ENCODE measurements at regions not wholly inside any gene's neighbourhood (a gene's known extent, or its start where the extent isn't known, plus 50 kb on each side); places are given as distances from the start of the nearest gene placed in this dataset.
"Not testable (repeated sequence)": the region's sequence is repeated elsewhere in the genome, so short reads cannot be mapped to it uniquely, and the experiment has no call there.

GRCh38 chr10:34957531-34957930, 132.6 kb downstream of the CUL2 start:
- no peak for DNase-seq (ENCODE audit: low spot score)

GRCh38 chr10:34956756-34957155, 133.4 kb downstream of the CUL2 start:
- DNase-seq (ENCODE audit: low spot score): no peak

GRCh38 chr10:34955391-34955790, 134.8 kb downstream of the CUL2 start:
- no peak for DNase-seq (ENCODE audit: low spot score)

- no peak for DNase-seq (ENCODE audit: low spot score)
These were observed 136.0 kb downstream of the CUL2 start for GRCh38 chr10:34954142-34954541.

- DNase-seq (ENCODE audit: low spot score): not testable (repeated sequence)
These were observed 136.3 kb upstream of the PARD3 start for GRCh38 chr10:34951263-34951887.

GRCh38 chr10:34945951-34946522, 130.9 kb upstream of the PARD3 start:
- not testable (repeated sequence) for DNase-seq (ENCODE audit: low spot score)

- no peak for DNase-seq (ENCODE audit: low spot score)
These were observed 126.6 kb upstream of the PARD3 start for GRCh38 chr10:34941471-34942357.

- DNase-seq (ENCODE audit: low spot score): no peak
These were observed 125.3 kb upstream of the PARD3 start for GRCh38 chr10:34940436-34940835.

- DNase-seq (ENCODE audit: low spot score): no peak
These were observed 123.2 kb upstream of the PARD3 start for GRCh38 chr10:34938399-34938670.

- not testable (repeated sequence) for DNase-seq (ENCODE audit: low spot score)
These were observed 122.7 kb upstream of the PARD3 start for GRCh38 chr10:34937643-34938398.

- DNase-seq (ENCODE audit: low spot score): no peak
These were observed 121.0 kb upstream of the PARD3 start for GRCh38 chr10:34936061-34936460.

- DNase-seq (ENCODE audit: low spot score): no peak
These were observed 118.6 kb upstream of the PARD3 start for GRCh38 chr10:34933676-34934075.

GRCh38 chr10:34932235-34932634, 117.1 kb upstream of the PARD3 start:
- no peak for DNase-seq (ENCODE audit: low spot score)

- no peak for DNase-seq (ENCODE audit: low spot score)
These were observed 116.1 kb upstream of the PARD3 start for GRCh38 chr10:34931216-34931615.

- no peak for DNase-seq (ENCODE audit: low spot score)
These were observed 107.0 kb upstream of the PARD3 start for GRCh38 chr10:34922138-34922537.

- no peak for DNase-seq (ENCODE audit: low spot score)
These were observed 105.5 kb upstream of the PARD3 start for GRCh38 chr10:34920578-34920977.

GRCh38 chr10:34918776-34919315, 103.8 kb upstream of the PARD3 start:
- DNase-seq (ENCODE audit: low spot score): no peak

GRCh38 chr10:34918060-34918775, 103.1 kb upstream of the PARD3 start:
- DNase-seq (ENCODE audit: low spot score): no peak

- DNase-seq (ENCODE audit: low spot score): peak; percentile 75
These were observed 101.2 kb upstream of the PARD3 start for GRCh38 chr10:34916314-34916713.

GRCh38 chr10:34912771-34913170, 97.7 kb upstream of the PARD3 start:
- DNase-seq (ENCODE audit: low spot score): no peak

GRCh38 chr10:34911661-34912205, 96.6 kb upstream of the PARD3 start:
- no peak for DNase-seq (ENCODE audit: low spot score)

Measured in RKO (cell line).